Activated T-cell treated with anti-CD3 and anti-CD28 coated beads for 1 hour (primary cell): ENCODE measurements at regions not wholly inside any gene's neighbourhood (a gene's known extent, or its start where the extent isn't known, plus 50 kb on each side); places are given as distances from the start of the nearest gene placed in this dataset.
"Not testable (repeated sequence)": the region's sequence is repeated elsewhere in the genome, so short reads cannot be mapped to it uniquely, and the experiment has no call there.

Source experiments
- DNase-seq: peaks from one replicate; pipeline ENCODE4 v3.0.0-alpha.2; 2020; ENCODE audit warnings: low read depth

- DNase-seq, result no peak
Observed at GRCh38 chr13:58500938-58501337, 869.4 kb downstream of the PCDH17 start.

GRCh38 chr13:58504202-58504700 is 872.7 kb downstream of the PCDH17 start:
- not testable (repeated sequence) for DNase-seq

GRCh38 chr13:58505262-58505920 is 873.8 kb downstream of the PCDH17 start:
- not testable (repeated sequence) for DNase-seq

- no peak for DNase-seq
Observed at GRCh38 chr13:58528351-58528750, 896.8 kb downstream of the PCDH17 start.

- DNase-seq, result no peak
Observed at GRCh38 chr13:58531614-58532013, 900.1 kb downstream of the PCDH17 start.

- no peak for DNase-seq
Observed at GRCh38 chr13:58542530-58542929, 911.0 kb downstream of the PCDH17 start.

- DNase-seq, result no peak
Observed at GRCh38 chr13:58547419-58547818, 915.9 kb downstream of the PCDH17 start.

- no peak for DNase-seq
Observed at GRCh38 chr13:58566176-58566575, 934.6 kb downstream of the PCDH17 start.

- DNase-seq, result no peak
Observed at GRCh38 chr13:58573743-58574142, 942.2 kb downstream of the PCDH17 start.

- DNase-seq, result no peak
Observed at GRCh38 chr13:58574791-58575190, 943.2 kb downstream of the PCDH17 start.

- no peak for DNase-seq
Observed at GRCh38 chr13:58579468-58579867, 947.9 kb downstream of the PCDH17 start.

GRCh38 chr13:58583966-58584365 is 952.4 kb downstream of the PCDH17 start:
- no peak for DNase-seq

GRCh38 chr13:58584610-58585009 is 953.1 kb downstream of the PCDH17 start:
- DNase-seq, result no peak

- no peak for DNase-seq
Observed at GRCh38 chr13:58587183-58587582, 955.6 kb downstream of the PCDH17 start.

- no peak for DNase-seq
Observed at GRCh38 chr13:58592052-58592451, 960.5 kb downstream of the PCDH17 start.

- no peak for DNase-seq
Observed at GRCh38 chr13:58592786-58593185, 961.2 kb downstream of the PCDH17 start.

- DNase-seq, result no peak
Observed at GRCh38 chr13:58594747-58595600, 963.4 kb downstream of the PCDH17 start.

- no peak for DNase-seq
Observed at GRCh38 chr13:58597552-58597951, 966.0 kb downstream of the PCDH17 start.

GRCh38 chr13:58598241-58598640 is 966.7 kb downstream of the PCDH17 start:
- no peak for DNase-seq

GRCh38 chr13:58611117-58611516 is 979.6 kb downstream of the PCDH17 start:
- DNase-seq, result no peak

GRCh38 chr13:58617880-58618665 is 986.5 kb downstream of the PCDH17 start:
- no peak for DNase-seq

- DNase-seq, result no peak
Observed at GRCh38 chr13:58619396-58620113, 988.0 kb downstream of the PCDH17 start.
